ENCODE measurements at regions not wholly inside any gene's neighbourhood (a gene's known extent, or its start where the extent isn't known, plus 50 kb on each side); places are given as distances from the start of the nearest gene placed in this dataset.

DNA sequence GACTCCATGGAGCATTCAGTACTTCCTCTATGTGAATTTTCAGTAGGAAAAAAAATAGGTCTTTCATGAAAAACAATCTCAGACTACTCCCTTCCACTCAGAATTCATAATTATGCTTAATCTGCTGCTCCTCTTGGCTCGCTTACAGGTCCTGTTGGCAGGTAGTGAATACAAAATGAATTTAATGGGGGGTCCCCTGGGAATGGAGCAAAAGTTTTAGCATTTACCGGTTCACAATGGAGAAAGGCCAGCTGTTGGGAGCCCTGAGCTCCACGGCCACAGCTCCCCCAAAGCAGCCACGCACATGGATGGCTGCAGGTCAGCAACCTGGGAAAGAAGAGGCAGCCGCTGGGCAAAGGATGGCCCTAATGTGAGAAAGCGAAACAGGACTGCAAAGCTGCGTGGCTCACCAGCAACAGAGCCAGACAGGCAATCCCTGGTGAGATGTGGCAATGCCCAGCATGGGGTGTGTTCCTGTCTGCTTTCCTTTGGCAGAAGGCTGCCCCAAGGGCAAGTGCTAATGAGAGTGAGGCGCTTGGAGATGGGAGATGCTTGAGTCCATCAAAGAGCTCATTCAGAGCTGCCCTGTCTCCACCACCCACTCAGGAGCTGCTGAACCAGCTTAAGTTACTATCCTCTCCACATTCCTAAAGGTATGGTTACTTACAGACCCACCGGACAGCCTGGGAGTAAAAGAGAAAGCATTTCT, 447.4 kb downstream of the EPHA4 start:
- no peak overlapping the region for H3K27ac ChIP-seq
- H3K4me3 ChIP-seq: no peak overlapping the region
- DNase-seq (ENCODE audit: low read depth in 1 of 2, low spot score in 1 of 2): no peak
- H3K36me3 ChIP-seq: no peaks in the 10 kb centered on the region
- no peaks in the 10 kb centered on the region for H3K27me3 ChIP-seq
- no peaks in the 10 kb centered on the region for H3K4me1 ChIP-seq (ENCODE audit: low read depth)
- TF ChIP-seq, protein P1, sequence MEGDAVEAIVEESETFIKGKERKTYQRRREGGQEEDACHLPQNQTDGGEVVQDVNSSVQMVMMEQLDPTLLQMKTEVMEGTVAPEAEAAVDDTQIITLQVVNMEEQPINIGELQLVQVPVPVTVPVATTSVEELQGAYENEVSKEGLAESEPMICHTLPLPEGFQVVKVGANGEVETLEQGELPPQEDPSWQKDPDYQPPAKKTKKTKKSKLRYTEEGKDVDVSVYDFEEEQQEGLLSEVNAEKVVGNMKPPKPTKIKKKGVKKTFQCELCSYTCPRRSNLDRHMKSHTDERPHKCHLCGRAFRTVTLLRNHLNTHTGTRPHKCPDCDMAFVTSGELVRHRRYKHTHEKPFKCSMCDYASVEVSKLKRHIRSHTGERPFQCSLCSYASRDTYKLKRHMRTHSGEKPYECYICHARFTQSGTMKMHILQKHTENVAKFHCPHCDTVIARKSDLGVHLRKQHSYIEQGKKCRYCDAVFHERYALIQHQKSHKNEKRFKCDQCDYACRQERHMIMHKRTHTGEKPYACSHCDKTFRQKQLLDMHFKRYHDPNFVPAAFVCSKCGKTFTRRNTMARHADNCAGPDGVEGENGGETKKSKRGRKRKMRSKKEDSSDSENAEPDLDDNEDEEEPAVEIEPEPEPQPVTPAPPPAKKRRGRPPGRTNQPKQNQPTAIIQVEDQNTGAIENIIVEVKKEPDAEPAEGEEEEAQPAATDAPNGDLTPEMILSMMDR (IDR thresholded peaks at IDR 0.05; ENCODE audit: low read depth, low read length): no peak
- no peaks in the 10 kb centered on the region for H3K9me3 ChIP-seq (ENCODE audit: low read depth)

DNA sequence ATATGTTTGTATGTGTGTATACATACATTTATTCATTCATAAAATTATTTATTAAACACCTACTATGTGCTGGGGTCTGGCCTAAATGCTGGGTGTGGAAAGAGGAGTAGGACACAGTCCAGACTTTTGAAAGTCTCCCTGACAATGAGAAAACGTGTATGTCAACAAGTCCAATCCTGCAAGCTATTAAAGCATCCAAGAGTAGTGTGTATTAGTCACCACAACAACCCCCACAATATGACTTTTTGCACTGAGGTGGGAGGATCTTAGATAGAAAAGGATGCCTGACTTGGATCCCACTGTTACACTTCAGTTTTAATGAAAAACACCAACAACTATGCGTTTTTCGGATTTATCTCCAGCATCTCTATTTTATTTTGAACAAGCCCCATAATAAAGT, 446.4 kb downstream of the EPHA4 start:
- H3K9me3 ChIP-seq (ENCODE audit: low read depth): no peaks in the 10 kb centered on the region
- no peaks in the 10 kb centered on the region for H3K36me3 ChIP-seq
- no peak overlapping the region for H3K4me3 ChIP-seq
- H3K4me1 ChIP-seq (ENCODE audit: low read depth): no peaks in the 10 kb centered on the region
- TF ChIP-seq, protein P1 (IDR thresholded peaks at IDR 0.05; ENCODE audit: low read depth, low read length): no peak
- no peak for DNase-seq (ENCODE audit: low read depth in 1 of 2, low spot score in 1 of 2)
- no peak overlapping the region for H3K27ac ChIP-seq
- no peaks in the 10 kb centered on the region for H3K27me3 ChIP-seq

DNA sequence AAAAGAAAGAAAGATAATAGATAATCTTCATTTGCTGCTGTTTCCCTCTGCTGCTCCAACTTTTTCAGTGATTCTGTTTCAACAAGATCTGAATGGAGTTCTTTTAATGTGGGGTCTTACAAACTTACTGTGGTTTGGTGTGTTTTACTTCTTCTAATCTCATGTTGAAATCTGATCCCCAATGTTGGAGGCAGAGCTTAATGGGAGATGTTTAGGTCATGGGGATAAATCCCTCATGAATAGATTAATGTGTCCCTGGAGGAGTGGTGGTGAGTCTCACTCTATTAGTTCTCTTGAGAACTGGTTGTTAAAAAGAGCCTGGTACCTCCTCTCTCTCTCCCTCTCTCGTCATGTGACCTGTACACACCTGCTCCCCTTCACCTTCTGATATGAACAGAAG, 442.4 kb downstream of the EPHA4 start:
- no peak overlapping the region for H3K27ac ChIP-seq
- no peaks in the 10 kb centered on the region for H3K27me3 ChIP-seq
- no peaks in the 10 kb centered on the region for H3K9me3 ChIP-seq (ENCODE audit: low read depth)
- no peaks in the 10 kb centered on the region for H3K36me3 ChIP-seq
- peaks cover 4% of the 10 kb centered on the region for H3K4me1 ChIP-seq (ENCODE audit: low read depth)
- TF ChIP-seq, protein P1 (IDR thresholded peaks at IDR 0.05; ENCODE audit: low read depth, low read length): no peak
- no peak for DNase-seq (ENCODE audit: low read depth in 1 of 2, low spot score in 1 of 2)
- H3K4me3 ChIP-seq: no peak overlapping the region

DNA sequence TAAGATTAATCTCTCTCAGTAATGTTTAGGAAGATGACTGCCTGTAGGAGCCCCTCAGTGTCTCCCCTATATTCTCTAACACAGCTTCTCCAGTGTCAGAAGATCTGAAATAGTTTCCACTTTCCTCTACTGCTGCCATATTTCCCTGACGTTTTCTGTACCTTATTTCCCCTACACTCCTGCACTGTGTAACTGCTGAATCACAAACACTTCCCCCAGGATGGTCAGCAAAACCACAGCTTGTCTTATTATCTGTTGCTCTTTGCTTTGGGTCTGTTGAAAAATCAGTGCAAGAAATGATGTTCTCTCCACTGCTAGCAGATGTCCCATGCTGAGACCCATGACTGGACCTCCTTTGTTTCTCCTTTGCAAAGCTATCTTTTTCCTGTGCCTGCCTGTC, 441.7 kb downstream of the EPHA4 start:
- Histone ChIP-seq H3K27me3 (no peaks in the 10 kb centered on the region), H3K9me3 (ENCODE audit: low read depth) (no peaks in the 10 kb centered on the region), H3K4me3 (no peak overlapping the region), H3K27ac (no peak overlapping the region), H3K4me1 (ENCODE audit: low read depth) (peaks cover 12% of the 10 kb centered on the region), H3K36me3 (no peaks in the 10 kb centered on the region)
- TF ChIP-seq, protein P1 (IDR thresholded peaks at IDR 0.05; ENCODE audit: low read depth, low read length): no peak
- no peak for DNase-seq (ENCODE audit: low read depth in 1 of 2, low spot score in 1 of 2)

DNA sequence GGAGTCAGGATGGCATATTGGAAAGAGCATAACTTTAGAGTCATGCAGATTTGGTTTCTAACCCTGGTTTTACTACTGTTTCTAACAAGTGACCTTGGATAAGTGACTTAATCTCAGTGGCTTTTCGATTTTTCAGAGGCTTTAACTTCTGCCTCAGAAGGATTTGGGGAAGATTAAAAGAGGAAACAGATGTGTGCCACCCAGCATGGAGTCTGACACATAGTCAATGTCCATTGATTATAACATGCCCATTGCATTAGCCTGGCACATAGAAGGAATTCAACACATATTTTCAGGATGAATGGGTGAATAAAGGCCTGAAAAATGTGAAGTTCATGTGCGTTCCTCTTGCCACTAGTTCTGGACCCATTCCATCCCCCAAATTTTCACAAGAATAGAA, 438.2 kb downstream of the EPHA4 start:
- H3K36me3 ChIP-seq: no peaks in the 10 kb centered on the region
- no peak overlapping the region for H3K4me3 ChIP-seq
- H3K9me3 ChIP-seq (ENCODE audit: low read depth): no peaks in the 10 kb centered on the region
- no peak overlapping the region for H3K27ac ChIP-seq
- H3K27me3 ChIP-seq: no peaks in the 10 kb centered on the region
- no peak for DNase-seq (ENCODE audit: low read depth in 1 of 2, low spot score in 1 of 2)
- peaks cover 21% of the 10 kb centered on the region for H3K4me1 ChIP-seq (ENCODE audit: low read depth)
- TF ChIP-seq, protein P1 (IDR thresholded peaks at IDR 0.05; ENCODE audit: low read depth, low read length): no peak

Data from cardiac muscle cell (in vitro differentiated cells and primary cell).